ENCODE measurements at regions not wholly inside any gene's neighbourhood (a gene's known extent, or its start where the extent isn't known, plus 50 kb on each side); places are given as distances from the start of the nearest gene placed in this dataset.

DNA sequence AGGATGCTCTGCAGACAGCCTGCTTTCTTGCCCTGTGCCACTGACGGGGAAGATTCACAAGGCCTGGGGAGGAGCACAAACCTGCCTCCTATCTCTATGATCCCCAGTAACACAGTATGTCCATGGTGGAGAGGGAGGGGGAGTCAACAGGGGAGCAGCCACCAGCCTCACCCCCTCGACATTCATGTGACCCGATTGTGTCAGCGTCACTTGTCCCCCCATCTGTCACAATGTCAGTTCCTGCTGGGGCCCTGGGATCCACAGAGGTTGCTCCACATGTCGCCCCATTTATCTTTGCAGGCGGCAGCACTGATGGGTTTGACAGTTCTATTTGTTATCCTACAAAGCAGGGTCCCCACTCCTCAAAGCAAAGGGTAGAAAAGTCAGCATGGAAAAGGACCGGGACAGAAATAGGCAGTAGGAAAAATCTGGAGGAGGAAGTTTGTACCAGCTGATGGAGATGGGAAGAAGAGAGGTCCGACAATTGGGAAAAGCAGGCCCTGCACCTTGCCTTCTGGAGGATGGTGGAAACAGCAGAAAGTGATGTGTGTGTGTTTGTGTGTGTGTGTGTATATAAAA lies 130.9 kb downstream of the SEC16B start:
- no peak for DNase-seq

DNA sequence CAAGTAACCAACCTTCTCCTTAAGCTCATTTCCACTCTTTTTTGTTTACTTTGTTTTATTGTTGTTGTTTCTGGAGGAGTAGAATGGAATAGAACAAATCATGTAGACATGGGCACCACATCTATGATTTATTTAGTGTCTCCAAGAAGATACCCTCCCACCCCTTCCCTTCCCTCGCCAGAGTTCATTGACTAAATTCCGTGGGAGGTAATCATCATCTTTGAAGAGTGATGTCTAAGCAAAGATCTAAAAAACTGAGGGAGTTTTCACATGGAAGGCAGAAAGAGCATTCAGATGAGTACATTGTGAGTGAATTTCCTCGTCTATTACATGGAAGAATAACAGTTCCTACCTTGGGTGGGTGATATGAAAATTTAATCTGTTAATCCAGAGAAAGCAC lies 136.2 kb downstream of the SEC16B start:
- DNase-seq, result no peak

DNA sequence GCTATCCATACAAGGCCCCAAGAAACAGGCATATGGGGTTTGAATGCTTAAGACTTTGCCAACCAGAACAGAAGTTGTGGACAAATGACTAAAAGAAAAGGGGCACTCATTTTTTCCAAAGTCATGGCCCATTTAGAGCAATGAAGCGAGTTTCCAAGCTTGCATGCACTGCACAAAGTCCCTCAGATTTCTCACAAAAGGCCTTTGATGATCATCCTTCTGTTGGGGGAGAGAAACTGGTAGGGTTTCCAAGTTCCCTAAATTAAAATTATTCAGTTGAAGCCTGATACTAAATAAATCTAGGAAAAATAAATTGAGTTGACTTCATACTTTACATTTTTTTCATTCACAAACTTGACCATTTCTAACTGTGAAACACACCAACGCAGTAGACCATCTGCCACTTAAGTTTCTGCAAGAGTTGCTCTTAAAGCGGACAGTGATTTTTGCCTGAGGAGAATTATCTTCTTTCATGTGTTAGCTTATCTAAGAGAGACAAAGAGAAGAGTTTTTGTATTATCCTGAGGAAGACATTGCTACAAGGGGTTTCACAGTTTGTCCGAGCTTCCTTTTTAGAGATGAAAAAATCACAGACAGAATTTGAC lies 139.2 kb downstream of the SEC16B start:
- DNase-seq, result no peak

DNA sequence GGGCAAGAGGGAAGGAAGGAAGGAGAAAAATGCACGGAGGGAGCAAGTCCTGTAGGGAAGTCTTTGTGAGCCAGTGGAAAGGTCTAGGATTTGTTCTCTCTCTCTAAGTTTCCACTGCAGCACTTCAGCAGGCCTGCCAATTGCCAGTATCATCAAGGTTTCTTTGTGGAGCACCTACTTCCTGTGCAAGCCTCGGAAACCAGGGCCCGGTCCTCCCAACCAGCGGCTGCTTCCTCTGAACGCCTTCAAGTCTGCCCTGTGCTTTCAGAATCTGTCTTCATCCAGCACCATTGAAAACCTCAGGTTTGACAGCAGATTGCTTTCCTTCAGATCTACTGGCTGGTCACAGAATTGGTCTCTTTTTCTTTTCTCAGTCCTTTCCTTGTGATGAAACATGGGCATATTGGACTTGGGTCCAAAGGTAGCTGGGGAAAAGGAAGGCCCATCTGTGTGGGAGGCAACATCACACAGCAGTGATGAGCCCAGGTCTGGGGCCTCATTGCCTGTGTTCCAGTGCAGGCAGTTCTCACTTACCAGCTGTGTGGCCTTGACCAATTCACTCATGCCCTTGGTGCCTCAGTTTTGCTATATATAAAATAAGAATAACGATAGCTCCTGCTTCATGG lies 144.5 kb downstream of the SEC16B start:
- no peak for DNase-seq

DNA sequence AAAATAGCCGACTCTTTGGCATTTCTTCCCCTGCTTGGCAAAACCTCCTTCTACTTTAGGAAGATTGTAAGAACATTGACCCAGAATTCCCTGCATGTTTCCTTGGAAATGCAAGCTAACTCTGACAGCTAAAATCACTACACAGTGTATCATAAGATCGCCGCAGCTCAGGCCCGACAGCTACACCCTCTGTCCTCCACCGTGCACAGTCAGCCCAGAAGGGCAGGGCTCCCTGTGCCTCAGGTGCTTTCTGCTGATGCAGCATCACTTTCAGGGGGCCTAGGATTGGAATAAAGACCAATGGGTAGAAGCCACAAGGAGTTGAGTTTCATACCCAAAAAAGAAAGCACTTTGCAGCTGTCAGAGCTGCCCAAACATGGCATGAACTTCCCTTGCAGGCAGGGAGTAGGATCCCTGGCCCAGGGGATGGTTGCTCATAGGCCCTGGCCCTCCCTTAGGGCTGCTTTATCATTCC lies 145.3 kb downstream of the SEC16B start:
- DNase-seq, result no peak

DNA sequence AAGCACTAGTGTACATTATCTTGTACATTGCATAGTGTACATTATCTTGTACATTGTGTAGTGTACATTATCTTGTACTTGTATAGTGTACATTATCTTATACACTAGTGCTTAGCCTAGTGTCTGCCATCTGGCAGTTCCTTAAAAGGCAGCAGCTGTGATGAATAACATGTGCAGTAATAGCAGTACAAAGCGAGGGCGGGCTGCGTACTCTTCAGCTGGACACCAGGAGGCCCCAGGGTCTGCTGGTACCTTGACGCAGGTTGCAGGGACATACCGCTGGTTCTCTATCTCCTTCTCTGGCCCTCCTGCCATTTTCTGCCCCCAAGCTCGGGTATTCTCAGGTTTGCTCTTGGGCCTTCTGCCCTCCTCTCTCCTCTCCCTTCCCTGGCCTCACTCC lies 149.6 kb downstream of the SEC16B start:
- DNase-seq, result no peak

GRCh38 chr1:177817937-177818875 lies 151.7 kb downstream of the SEC16B start:
- no peak for DNase-seq

DNA sequence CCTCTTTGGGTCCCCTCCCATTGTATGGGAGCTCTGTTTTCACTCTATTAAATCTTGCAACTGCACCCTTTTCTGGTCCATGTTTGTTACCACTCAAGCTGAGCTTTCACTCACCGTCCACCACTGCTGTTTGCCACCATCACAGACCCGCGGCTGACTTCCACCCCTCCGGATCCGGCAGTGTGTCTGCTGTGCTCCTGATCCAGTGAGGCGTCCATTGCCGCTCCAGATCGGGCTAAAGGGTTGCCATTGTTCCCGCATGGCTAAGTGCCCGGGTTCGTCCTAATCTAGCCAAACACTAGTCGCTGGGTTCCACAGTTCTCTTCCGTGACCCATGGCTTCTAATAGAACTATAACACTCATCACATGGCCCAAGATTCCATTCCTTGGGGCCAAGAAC lies 157.2 kb downstream of the SEC16B start:
- DNase-seq, result no peak

GRCh38 chr1:177812144-177812543 lies 157.7 kb downstream of the SEC16B start:
- DNase-seq, result no peak

- DNase-seq, result no peak
Observed at GRCh38 chr1:177811429-177811828, 158.4 kb downstream of the SEC16B start.

DNA sequence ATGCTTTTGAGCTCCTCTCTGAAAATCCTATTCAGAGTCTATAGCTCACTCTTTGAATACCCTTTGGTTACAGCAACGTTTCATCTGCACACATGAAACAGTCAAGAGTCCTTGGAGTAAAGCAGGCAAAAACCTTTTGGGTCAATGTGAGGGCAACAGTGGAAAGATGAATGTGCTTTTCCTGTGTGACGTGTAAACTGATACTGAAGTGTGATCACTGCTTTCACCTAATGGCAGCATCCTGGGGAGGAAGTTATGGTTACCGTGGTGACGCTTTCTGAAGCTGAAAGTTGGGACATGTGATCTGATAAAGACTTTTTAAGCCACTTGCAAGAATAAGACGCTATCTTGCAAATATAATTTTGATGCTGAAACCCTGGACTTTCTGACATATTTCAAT lies 160.0 kb downstream of the SEC16B start:
- no peak for DNase-seq

GRCh38 chr1:177802304-177802703 lies 167.6 kb downstream of the SEC16B start:
- DNase-seq, result no peak

GRCh38 chr1:177801790-177802189 lies 168.1 kb downstream of the SEC16B start:
- no peak for DNase-seq

DNA sequence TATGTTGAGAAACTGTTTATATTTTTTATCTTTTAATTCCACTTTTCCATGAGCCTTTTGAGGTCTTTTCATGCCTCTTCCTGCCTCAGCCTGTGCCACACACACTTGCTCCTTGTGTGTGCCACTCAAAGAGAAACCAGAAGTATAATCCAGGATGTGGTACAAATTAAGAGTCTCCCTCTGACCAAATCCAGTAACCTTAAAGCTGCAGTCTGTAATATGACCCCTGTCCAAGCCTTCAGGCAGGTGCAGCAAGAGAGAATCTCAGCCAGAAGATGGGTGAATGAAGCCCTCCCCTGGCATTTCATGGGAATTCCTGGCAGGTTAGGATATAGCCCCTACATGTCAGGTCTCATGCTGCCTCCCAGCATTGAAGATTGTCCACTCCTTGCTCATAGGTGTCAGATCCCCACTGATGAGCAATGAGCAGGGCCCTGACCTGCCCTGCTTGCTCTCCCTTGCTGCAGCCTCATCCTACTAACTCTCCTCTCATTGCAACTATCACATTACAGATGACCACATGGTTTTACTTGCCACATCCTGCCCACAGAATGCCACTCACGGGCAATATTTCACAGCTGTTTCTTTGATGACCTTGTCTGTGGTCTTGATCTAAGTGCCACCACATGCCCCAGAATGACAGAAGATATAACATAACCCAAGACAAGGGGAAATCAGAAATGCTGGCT lies 169.3 kb downstream of the SEC16B start:
- DNase-seq, result no peak

DNA sequence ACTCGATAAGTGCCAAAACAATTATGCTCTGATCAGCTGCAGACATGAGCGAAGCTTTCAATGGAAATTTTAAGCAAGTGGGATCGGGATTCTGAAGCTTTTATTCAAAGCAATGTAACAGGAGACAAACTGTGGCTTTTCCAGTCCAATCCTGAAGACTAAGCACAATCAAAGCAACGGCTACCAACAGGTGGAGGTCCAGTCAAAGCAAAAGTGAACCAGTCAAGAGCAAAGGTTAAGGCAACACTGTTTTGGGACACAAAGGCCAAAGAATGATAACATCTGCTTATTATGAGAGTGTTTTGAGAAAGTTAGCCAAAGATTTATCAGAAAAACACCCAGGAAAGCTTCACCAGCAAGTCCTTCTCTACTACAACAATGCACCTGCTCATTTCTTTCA lies 170.1 kb downstream of the SEC16B start:
- no peak for DNase-seq

GRCh38 chr1:177798614-177799013 lies 171.2 kb downstream of the SEC16B start:
- DNase-seq, result no peak

DNA sequence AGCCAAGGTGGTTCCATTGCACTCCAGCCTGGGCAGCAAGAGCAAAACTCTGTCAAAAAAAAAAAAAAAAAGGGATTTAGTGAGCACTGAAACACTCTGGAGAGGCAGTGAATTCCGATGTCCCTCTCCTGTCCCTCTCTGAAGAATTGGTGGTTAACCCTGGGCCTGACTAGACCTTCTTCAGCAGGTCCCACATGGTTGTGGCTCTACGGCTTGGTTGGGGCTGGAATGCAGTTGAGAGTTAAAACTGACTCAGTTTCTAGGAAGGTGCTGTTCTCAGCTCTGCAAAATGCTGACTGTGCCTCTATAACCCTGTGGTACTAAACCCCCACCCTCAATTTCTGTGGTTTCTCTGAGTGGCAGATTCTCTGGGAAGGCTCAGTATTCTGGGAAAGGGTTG lies 173.3 kb downstream of the SEC16B start:
- DNase-seq, result no peak

GRCh38 chr1:177794376-177794991 lies 175.4 kb downstream of the SEC16B start:
- DNase-seq, result no peak

DNA sequence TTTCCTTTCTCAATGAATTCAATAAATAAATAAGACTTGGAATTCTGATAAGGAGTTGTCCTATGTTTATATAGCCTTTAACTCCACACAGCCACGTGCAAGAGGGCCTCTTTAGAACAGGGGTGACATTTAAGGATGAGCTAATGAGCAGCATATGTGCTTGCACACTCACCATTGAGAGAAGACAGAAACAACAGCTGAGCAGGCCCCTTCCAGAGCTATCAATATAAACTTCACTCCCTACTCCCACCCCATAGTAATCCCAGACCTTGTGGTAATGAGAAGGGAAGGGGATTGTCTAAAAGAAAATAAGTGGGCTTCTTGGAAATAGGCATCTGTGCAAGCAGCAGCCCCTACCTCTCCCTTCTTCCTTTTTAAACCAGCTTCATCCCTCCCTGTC lies 176.0 kb downstream of the SEC16B start:
- DNase-seq, result no peak

GRCh38 chr1:177790566-177790965 lies 179.3 kb downstream of the SEC16B start:
- DNase-seq, result no peak

DNA sequence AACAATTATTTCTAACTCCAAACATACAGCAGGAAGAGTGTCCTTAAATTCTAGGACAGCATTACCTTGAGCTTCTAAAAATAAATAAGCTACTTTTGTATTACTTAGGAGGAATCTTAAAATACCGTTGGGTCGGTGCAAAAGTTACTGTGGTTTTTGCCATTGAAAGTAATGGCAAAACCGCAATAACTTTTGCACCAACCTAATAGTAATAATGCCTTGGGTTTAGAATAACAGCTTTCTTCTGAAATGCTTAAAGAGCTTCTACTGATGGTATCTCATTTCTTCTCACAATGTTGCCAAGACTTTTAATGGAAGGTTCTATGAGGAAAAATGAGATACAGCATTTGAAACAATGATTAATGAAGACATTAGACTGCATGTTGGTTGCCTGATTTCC lies 179.9 kb downstream of the SEC16B start:
- DNase-seq, result no peak

DNA sequence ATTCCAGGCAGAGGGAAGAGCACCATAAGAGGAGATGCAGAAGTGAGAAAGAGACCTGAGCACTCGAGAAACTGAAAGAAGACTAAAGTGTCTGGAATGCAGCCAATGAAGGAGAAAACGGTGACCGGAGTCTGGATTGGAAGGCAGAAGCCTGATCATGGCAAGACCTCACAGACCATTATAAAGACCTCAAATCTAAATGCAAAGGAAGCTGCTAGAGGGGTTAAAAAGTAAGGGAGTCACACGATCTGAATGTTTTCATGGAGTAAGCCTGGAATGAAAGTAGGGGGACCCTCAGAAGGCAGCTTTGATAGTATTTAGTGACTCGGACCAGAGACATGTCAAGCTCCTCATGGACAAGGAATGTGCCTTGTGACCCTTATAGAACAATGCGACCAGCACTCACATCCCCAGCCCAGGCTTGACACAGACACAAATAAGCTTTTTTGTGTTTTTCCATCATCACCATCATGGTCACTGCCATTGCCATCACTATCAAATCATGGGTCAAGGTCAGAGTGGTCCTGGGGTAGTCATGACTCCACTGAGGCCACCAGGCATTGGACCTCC lies 183.6 kb downstream of the SEC16B start:
- DNase-seq, result no peak

All from NCI-H526 treated with DMSO at 0.1 percent for 48 hours (cell line).